HEK293 (cell line): ENCODE measurements at regions not wholly inside any gene's neighbourhood (a gene's known extent, or its start where the extent isn't known, plus 50 kb on each side); places are given as distances from the start of the nearest gene placed in this dataset.

Experiments
- CTCF ChIA-PET: fragments of 350-600 bp; formaldehyde crosslinking; extraction: SDS; loops from one replicate; lab custom pipeline; 2021; ENCODE audit warnings: antibody characterized with exemption; lab: Yijun Ruan, JAX
- POLR2A ChIA-PET: fragments of 300-600 bp; formaldehyde crosslinking; extraction: SDS; loops from one replicate; lab custom pipeline; 2020; ENCODE audit warnings: antibody characterized with exemption, inconsistent platforms; lab: Yijun Ruan, JAX
- H3K27ac ChIP-seq: fragments of 200-500 bp; sonication (Bioruptor generic); 2 replicates; pipeline ENCODE4 v1.5.1; 2014; ENCODE audit warnings: low read depth, low read length, control low read depth, inconsistent platforms; ENCODE audit errors: extremely low read depth
- H3K36me3 ChIP-seq, 2 experiments: fragments of 200-500 bp in 1 of 2; sonication (Bioruptor generic) in 1 of 2; 1 replicate in 1 of 2; 2 replicates in 1 of 2; pipeline ENCODE4 v1.5.1; 2014 to 2017; ENCODE audit warnings: inconsistent platforms in 2 of 2, low read length in 2 of 2; ENCODE audit not compliant: control insufficient read depth in 2 of 2, insufficient read depth in 1 of 2
- H3K4me1 ChIP-seq: fragments of 200-500 bp; sonication (Bioruptor generic); 2 replicates; pipeline ENCODE4 v1.5.1; 2014; ENCODE audit warnings: mild to moderate bottlenecking, low read length, inconsistent platforms; ENCODE audit not compliant: control insufficient read depth, insufficient read depth
- H3K4me3 ChIP-seq: 2 replicates; pipeline ENCODE4 v1.5.1; 2011; ENCODE audit warnings: low read depth, mild to moderate bottlenecking, control low read depth, low read length, moderate library complexity
- H3K9me3 ChIP-seq: fragments of 200-500 bp; sonication (Bioruptor generic); 2 replicates; pipeline ENCODE4 v1.5.1; 2014; ENCODE audit warnings: low read depth, low read length, inconsistent platforms; ENCODE audit not compliant: control insufficient read depth, insufficient read depth
- BCL11A ChIP-seq: fragments of 450-650 bp; formaldehyde crosslinking; IDR thresholded peaks from 2 replicates; pipeline ENCODE4 v1.5.1; 2016; ENCODE audit warnings: low read depth, missing biosample characterization, missing genetic modification characterization
- FEZF1 ChIP-seq: fragments of 450-650 bp; formaldehyde crosslinking; IDR thresholded peaks from 2 replicates; pipeline ENCODE4 v1.5.1; 2016; ENCODE audit warnings: missing biosample characterization, missing genetic modification characterization
- GLI4 ChIP-seq: fragments of 450-650 bp; formaldehyde crosslinking; IDR thresholded peaks from 2 replicates; pipeline ENCODE4 v1.5.1; 2016; ENCODE audit warnings: missing biosample characterization, missing genetic modification characterization
- GLIS1 ChIP-seq: fragments of 450-650 bp; formaldehyde crosslinking; IDR thresholded peaks from 2 replicates; pipeline ENCODE4 v1.5.1; 2016; ENCODE audit warnings: missing biosample characterization, missing genetic modification characterization
- HOXA7 ChIP-seq: sonication (generic); formaldehyde crosslinking; IDR thresholded peaks from 2 replicates; pipeline ENCODE4 v1.8.1; 2022; ENCODE audit warnings: missing genetic modification reagents, borderline replicate concordance
- IKZF3 ChIP-seq: fragments of 450-650 bp; IDR thresholded peaks from 2 replicates; pipeline ENCODE4 v1.5.0; 2018; ENCODE audit warnings: missing biosample characterization, mild to moderate bottlenecking, missing genetic modification characterization, moderate library complexity
- KLF10 ChIP-seq: fragments of 450-650 bp; IDR thresholded peaks from 2 replicates; pipeline ENCODE4 v1.5.1; 2018; ENCODE audit warnings: missing biosample characterization, mild to moderate bottlenecking, missing genetic modification characterization
- KLF7 ChIP-seq: fragments of 450-650 bp; formaldehyde crosslinking; IDR thresholded peaks from 2 replicates; pipeline ENCODE4 v1.5.1; 2016; ENCODE audit warnings: missing biosample characterization, missing genetic modification characterization, borderline replicate concordance
- ZBTB48 ChIP-seq: fragments of 450-650 bp; formaldehyde crosslinking; IDR thresholded peaks from 2 replicates; pipeline ENCODE4 v1.5.1; 2016; ENCODE audit warnings: missing biosample characterization, missing genetic modification characterization
- ZBTB8A ChIP-seq: fragments of 450-650 bp; formaldehyde crosslinking; IDR thresholded peaks from 2 replicates; pipeline ENCODE4 v1.5.1; 2016; ENCODE audit warnings: missing biosample characterization, missing genetic modification characterization
- ZIC2 ChIP-seq: fragments of 450-650 bp; formaldehyde crosslinking; IDR thresholded peaks from 2 replicates; pipeline ENCODE4 v1.5.1; 2016; ENCODE audit warnings: missing biosample characterization, missing genetic modification characterization
- ZNF10 ChIP-seq: fragments of 450-650 bp; formaldehyde crosslinking; IDR thresholded peaks from 2 replicates; pipeline ENCODE4 v1.5.1; 2017; ENCODE audit warnings: missing biosample characterization, missing genetic modification characterization
- ZNF174 ChIP-seq: fragments of 450-650 bp; formaldehyde crosslinking; IDR thresholded peaks from 2 replicates; pipeline ENCODE4 v1.5.0; 2017; ENCODE audit warnings: missing biosample characterization, mild to moderate bottlenecking, missing genetic modification characterization
- ZNF23 ChIP-seq: fragments of 450-650 bp; formaldehyde crosslinking; IDR thresholded peaks from 2 replicates; pipeline ENCODE4 v1.5.1; 2016; ENCODE audit warnings: missing biosample characterization, missing genetic modification characterization, borderline replicate concordance
- ZNF354C ChIP-seq: fragments of 450-650 bp; formaldehyde crosslinking; IDR thresholded peaks from 2 replicates; pipeline ENCODE4 v1.5.1; 2016; ENCODE audit warnings: missing biosample characterization, missing genetic modification characterization, low read depth, borderline replicate concordance
- ZNF366 ChIP-seq: fragments of 450-650 bp; formaldehyde crosslinking; conservative IDR thresholded peaks from 2 replicates; pipeline ENCODE4 v1.5.1; 2016; ENCODE audit warnings: missing biosample characterization, missing genetic modification characterization
- ZNF37A ChIP-seq: fragments of 450-650 bp; IDR thresholded peaks from 2 replicates; pipeline ENCODE4 v1.5.1; 2018; ENCODE audit warnings: missing biosample characterization, missing genetic modification characterization
- ZNF513 ChIP-seq: fragments of 450-650 bp; IDR thresholded peaks from 2 replicates; pipeline ENCODE4 v1.5.1; 2018; ENCODE audit warnings: missing biosample characterization, missing genetic modification characterization
- ZNF529 ChIP-seq: fragments of 450-650 bp; formaldehyde crosslinking; IDR thresholded peaks from 2 replicates; pipeline ENCODE4 v1.5.1; 2017; ENCODE audit warnings: missing genetic modification characterization, missing biosample characterization; ENCODE audit not compliant: insufficient replicate concordance
- ZNF580 ChIP-seq: fragments of 450-650 bp; formaldehyde crosslinking; IDR thresholded peaks from 2 replicates; pipeline ENCODE4 v1.5.1; 2016; ENCODE audit warnings: missing biosample characterization, missing genetic modification characterization
- ZNF596 ChIP-seq: fragments of 450-650 bp; IDR thresholded peaks from 2 replicates; pipeline ENCODE4 v1.5.0; 2018; ENCODE audit warnings: missing biosample characterization, mild to moderate bottlenecking, missing genetic modification characterization, moderate library complexity
- ZNF610 ChIP-seq: fragments of 450-650 bp; formaldehyde crosslinking; IDR thresholded peaks from 2 replicates; pipeline ENCODE4 v1.5.1; 2016; ENCODE audit warnings: missing biosample characterization, missing genetic modification characterization, borderline replicate concordance
- ZNF639 ChIP-seq: fragments of 450-650 bp; formaldehyde crosslinking; IDR thresholded peaks from 2 replicates; pipeline ENCODE4 v1.5.1; 2016; ENCODE audit warnings: missing biosample characterization, missing genetic modification characterization
- ZNF658 ChIP-seq: fragments of 450-650 bp; formaldehyde crosslinking; IDR thresholded peaks from 2 replicates; pipeline ENCODE4; 2016; ENCODE audit warnings: missing biosample characterization, missing genetic modification characterization
- ZNF830 ChIP-seq: fragments of 450-650 bp; IDR thresholded peaks from 2 replicates; pipeline ENCODE4 v1.5.0; 2018; ENCODE audit warnings: missing biosample characterization, missing genetic modification characterization, low read depth, mild to moderate bottlenecking, moderate library complexity
- TF ChIP-seq, protein P1 (sequence below): fragments of 450-650 bp; formaldehyde crosslinking; IDR thresholded peaks from 2 replicates; pipeline ENCODE4 v1.5.0; 2017; ENCODE audit warnings: missing biosample characterization, missing genetic modification characterization, borderline replicate concordance

DNA sequence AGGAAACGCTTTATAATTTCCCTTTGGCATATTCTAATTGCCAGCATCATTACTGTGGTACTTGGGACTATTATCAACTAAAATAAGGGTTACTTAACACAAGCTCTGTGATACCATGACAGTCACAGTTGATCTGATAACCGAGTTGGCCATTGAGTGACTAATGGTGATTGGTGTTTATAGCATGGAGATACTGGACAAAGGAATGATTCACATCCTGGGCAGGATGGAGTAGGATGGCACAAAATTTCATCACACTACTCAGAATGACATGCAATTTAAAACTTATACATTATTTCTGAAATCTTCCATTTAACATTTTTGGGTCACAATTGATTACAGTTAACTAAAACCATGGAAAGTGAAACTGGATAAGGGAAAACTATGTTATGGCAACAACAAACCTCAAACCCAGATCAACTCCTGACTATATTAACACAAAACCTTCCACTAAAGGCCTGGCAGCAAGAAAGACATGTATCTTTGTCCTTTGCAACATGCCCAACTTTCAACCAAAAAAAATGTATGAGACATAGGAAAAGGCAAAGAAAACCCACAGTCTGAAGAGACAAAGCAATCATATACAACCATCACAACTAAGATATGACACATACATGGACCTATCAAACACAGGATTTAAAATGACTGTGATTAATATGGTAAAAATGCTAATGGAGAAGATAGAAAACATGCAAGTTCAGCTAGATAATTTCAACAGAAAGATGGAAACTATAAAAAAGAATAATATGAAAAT, 208.5 kb upstream of the NRP1 start (continued):
- no peak for TF ChIP-seq ZNF366
- TF ChIP-seq ZNF37A (tag by site-specific recombination): no peak
- TF ChIP-seq FEZF1 (tag by site-specific recombination): no peak
- no peak for TF ChIP-seq ZNF10
- TF ChIP-seq IKZF3 (tag by site-specific recombination): no peak
- TF ChIP-seq ZNF174 (tag by site-specific recombination): no peak
- no peak for TF ChIP-seq ZNF658 (tag by site-specific recombination)
- TF ChIP-seq ZBTB8A (tag by site-specific recombination): no peak
- TF ChIP-seq KLF7 (tag by site-specific recombination): no peak

- no peaks in the 10 kb centered on the region for H3K36me3 ChIP-seq
- no peaks in the 10 kb centered on the region for H3K9me3 ChIP-seq
- ChIA-PET POLR2A (no interaction called here), CTCF (no interaction called here)
- no peak overlapping the region for H3K27ac ChIP-seq
- TF ChIP-seq ZNF529 (tag by site-specific recombination) (no peak), ZNF830 (no peak), ZBTB48 (tag by site-specific recombination) (no peak), ZNF610 (tag by site-specific recombination) (no peak), ZNF23 (no peak), GLI4 (no peak), ZNF580 (tag by site-specific recombination) (no peak), GLIS1 (no peak), ZNF596 (no peak), HOXA7 (CRISPR knock-in tag) (no peak), BCL11A (no peak), ZNF639 (no peak), ZNF354C (no peak), ZIC2 (tag by site-specific recombination) (no peak), ZNF513 (tag by site-specific recombination) (no peak), KLF10 (tag by site-specific recombination) (no peak)
- TF ChIP-seq, protein P1, sequence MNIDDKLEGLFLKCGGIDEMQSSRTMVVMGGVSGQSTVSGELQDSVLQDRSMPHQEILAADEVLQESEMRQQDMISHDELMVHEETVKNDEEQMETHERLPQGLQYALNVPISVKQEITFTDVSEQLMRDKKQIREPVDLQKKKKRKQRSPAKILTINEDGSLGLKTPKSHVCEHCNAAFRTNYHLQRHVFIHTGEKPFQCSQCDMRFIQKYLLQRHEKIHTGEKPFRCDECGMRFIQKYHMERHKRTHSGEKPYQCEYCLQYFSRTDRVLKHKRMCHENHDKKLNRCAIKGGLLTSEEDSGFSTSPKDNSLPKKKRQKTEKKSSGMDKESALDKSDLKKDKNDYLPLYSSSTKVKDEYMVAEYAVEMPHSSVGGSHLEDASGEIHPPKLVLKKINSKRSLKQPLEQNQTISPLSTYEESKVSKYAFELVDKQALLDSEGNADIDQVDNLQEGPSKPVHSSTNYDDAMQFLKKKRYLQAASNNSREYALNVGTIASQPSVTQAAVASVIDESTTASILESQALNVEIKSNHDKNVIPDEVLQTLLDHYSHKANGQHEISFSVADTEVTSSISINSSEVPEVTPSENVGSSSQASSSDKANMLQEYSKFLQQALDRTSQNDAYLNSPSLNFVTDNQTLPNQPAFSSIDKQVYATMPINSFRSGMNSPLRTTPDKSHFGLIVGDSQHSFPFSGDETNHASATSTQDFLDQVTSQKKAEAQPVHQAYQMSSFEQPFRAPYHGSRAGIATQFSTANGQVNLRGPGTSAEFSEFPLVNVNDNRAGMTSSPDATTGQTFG: no peak
- H3K4me1 ChIP-seq: no peaks in the 10 kb centered on the region
- no peak overlapping the region for H3K4me3 ChIP-seq
These were observed 204.6 kb upstream of the NRP1 start for GRCh38 chr10:33539116-33539515.
